ENCODE measurements at regions not wholly inside any gene's neighbourhood (a gene's known extent, or its start where the extent isn't known, plus 50 kb on each side); places are given as distances from the start of the nearest gene placed in this dataset.

DNA sequence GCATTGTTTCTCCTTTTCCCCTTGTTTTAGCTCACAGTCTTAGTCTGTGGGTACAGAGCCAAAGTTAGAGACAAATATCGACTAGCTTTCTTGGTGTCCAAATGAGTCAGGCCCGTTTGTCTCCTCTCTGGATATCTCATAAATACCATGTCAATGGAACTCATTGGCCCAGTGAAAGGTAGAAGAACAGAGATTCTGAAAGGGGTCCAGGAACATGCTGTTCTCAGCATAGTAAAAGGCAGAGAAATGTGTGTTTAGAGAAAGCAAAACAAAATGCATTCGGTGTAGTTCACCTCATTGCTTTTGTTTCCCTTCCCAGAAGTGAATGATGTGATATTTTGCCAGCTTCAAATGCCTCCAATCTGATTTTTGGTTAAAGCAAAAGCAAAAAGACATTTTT lies 238.6 kb upstream of the SLC8A1 start:
- TF ChIP-seq CTCF (IDR thresholded peaks at IDR 0.05): no peak
- no peak for TF ChIP-seq NR3C1 (IDR thresholded peaks at IDR 0.05)
- no peak for TF ChIP-seq EP300 (IDR thresholded peaks at IDR 0.05)
- TF ChIP-seq RFX5 (IDR thresholded peaks at IDR 0.05): no peak
- TF ChIP-seq MAX (IDR thresholded peaks at IDR 0.05): no peak
- no peak for TF ChIP-seq CHD2 (IDR thresholded peaks at IDR 0.05; ENCODE audit: low read length, partially characterized antibody)
- TF ChIP-seq CEBPB (IDR thresholded peaks at IDR 0.05): no peak
- TF ChIP-seq POLR2A (IDR thresholded peaks at IDR 0.05; ENCODE audit: low read length): no peak
- no peak for TF ChIP-seq NFE2L2 (conservative IDR thresholded peaks at IDR 0.05; ENCODE audit: low read length)
- TF ChIP-seq TP53 (CRISPR knock-in tag; IDR thresholded peaks at IDR 0.05): no peak
- no peak for TF ChIP-seq SREBF2 (IDR thresholded peaks at IDR 0.05)
- no peak for TF ChIP-seq CBX8 (IDR thresholded peaks at IDR 0.05)
- TF ChIP-seq, protein P1, sequence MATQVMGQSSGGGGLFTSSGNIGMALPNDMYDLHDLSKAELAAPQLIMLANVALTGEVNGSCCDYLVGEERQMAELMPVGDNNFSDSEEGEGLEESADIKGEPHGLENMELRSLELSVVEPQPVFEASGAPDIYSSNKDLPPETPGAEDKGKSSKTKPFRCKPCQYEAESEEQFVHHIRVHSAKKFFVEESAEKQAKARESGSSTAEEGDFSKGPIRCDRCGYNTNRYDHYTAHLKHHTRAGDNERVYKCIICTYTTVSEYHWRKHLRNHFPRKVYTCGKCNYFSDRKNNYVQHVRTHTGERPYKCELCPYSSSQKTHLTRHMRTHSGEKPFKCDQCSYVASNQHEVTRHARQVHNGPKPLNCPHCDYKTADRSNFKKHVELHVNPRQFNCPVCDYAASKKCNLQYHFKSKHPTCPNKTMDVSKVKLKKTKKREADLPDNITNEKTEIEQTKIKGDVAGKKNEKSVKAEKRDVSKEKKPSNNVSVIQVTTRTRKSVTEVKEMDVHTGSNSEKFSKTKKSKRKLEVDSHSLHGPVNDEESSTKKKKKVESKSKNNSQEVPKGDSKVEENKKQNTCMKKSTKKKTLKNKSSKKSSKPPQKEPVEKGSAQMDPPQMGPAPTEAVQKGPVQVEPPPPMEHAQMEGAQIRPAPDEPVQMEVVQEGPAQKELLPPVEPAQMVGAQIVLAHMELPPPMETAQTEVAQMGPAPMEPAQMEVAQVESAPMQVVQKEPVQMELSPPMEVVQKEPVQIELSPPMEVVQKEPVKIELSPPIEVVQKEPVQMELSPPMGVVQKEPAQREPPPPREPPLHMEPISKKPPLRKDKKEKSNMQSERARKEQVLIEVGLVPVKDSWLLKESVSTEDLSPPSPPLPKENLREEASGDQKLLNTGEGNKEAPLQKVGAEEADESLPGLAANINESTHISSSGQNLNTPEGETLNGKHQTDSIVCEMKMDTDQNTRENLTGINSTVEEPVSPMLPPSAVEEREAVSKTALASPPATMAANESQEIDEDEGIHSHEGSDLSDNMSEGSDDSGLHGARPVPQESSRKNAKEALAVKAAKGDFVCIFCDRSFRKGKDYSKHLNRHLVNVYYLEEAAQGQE (IDR thresholded peaks at IDR 0.05): no peak
- no peak for TF ChIP-seq POLR2AphosphoS2 (conservative IDR thresholded peaks at IDR 0.05; ENCODE audit: low read length)

Data from A549 (cell line).